HEK293T (cell line): ENCODE measurements at regions not wholly inside any gene's neighbourhood (a gene's known extent, or its start where the extent isn't known, plus 50 kb on each side); places are given as distances from the start of the nearest gene placed in this dataset.

Experiments used
- ARNT ChIP-seq: fragments of 450-650 bp; IDR thresholded peaks from 2 replicates; pipeline ENCODE4 v1.6.1; 2017; ENCODE audit warnings: mild to moderate bottlenecking
- ELF4 ChIP-seq: fragments of 450-650 bp; IDR thresholded peaks from 2 replicates; pipeline ENCODE4 v1.6.1; 2017; ENCODE audit warnings: antibody characterized with exemption
- FOXA1 ChIP-seq: fragments of 450-650 bp; IDR thresholded peaks from 2 replicates; pipeline ENCODE4 v1.6.1; 2016; ENCODE audit warnings: mild to moderate bottlenecking
- NFRKB ChIP-seq: fragments of 450-650 bp; IDR thresholded peaks from 2 replicates; pipeline ENCODE4 v1.6.1; 2016; ENCODE audit warnings: mild to moderate bottlenecking, moderate library complexity
- SP1 ChIP-seq: fragments of 450-650 bp; IDR thresholded peaks from 2 replicates; pipeline ENCODE4 v1.6.1; 2017
- SUZ12 ChIP-seq: fragments of 450-650 bp; IDR thresholded peaks from 2 replicates; pipeline ENCODE4 v1.6.1; 2016; ENCODE audit warnings: mild to moderate bottlenecking
- TARDBP ChIP-seq: fragments of 450-650 bp; IDR thresholded peaks from 2 replicates; pipeline ENCODE4 v1.6.1; 2016
- TF ChIP-seq, protein P1 (sequence below): fragments of 450-650 bp; IDR thresholded peaks from 2 replicates; pipeline ENCODE4 v1.6.1; 2016

GRCh38 chr11:116535120-116535519 lies 237.7 kb downstream of the BUD13 start:
- TF ChIP-seq SP1: no peak
- no peak for TF ChIP-seq ELF4
- no peak for TF ChIP-seq ARNT
- no peak for TF ChIP-seq SUZ12
- no peak for TF ChIP-seq FOXA1
- TF ChIP-seq TARDBP: no peak
- TF ChIP-seq, protein P1, sequence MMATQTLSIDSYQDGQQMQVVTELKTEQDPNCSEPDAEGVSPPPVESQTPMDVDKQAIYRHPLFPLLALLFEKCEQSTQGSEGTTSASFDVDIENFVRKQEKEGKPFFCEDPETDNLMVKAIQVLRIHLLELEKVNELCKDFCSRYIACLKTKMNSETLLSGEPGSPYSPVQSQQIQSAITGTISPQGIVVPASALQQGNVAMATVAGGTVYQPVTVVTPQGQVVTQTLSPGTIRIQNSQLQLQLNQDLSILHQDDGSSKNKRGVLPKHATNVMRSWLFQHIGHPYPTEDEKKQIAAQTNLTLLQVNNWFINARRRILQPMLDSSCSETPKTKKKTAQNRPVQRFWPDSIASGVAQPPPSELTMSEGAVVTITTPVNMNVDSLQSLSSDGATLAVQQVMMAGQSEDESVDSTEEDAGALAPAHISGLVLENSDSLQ: no peak
- TF ChIP-seq NFRKB: no peak
